B cell (primary cell): ENCODE measurements at regions not wholly inside any gene's neighbourhood (a gene's known extent, or its start where the extent isn't known, plus 50 kb on each side); places are given as distances from the start of the nearest gene placed in this dataset.

Experiments
- ATAC-seq: fragments of 200-7000 bp; cut with Tn5 transposase; one replicate; pipeline ENCODE4 v1.10.0; 2021; ENCODE audit warnings: low read depth, mild to moderate bottlenecking, moderate number of reproducible peaks, moderate library complexity
- CTCF ChIA-PET: fragments of 350-600 bp; sonication (Branson Sonifier 250); formaldehyde crosslinking; loops from one replicate; lab custom pipeline; 2021; ENCODE audit warnings: antibody characterized with exemption, inconsistent platforms; lab: Charles Lee
- POLR2A ChIA-PET: fragments of 350-600 bp; sonication (Branson Sonifier 250); formaldehyde crosslinking; loops from one replicate; lab custom pipeline; 2021; ENCODE audit warnings: antibody characterized with exemption; lab: Charles Lee
- DNase-seq: peaks from one replicate; pipeline ENCODE4 v3.0.0; 2013
- H2AFZ ChIP-seq: 2 replicates; pipeline ENCODE4 v1.6.1; 2012; ENCODE audit warnings: mild to moderate bottlenecking, low read depth, low read length; ENCODE audit not compliant: insufficient read depth, poor library complexity, severe bottlenecking
- H3K27ac ChIP-seq, 2 donors: 1 replicate in 1 of 2; 2 replicates in 1 of 2; pipeline ENCODE4 v1.5.1; 2012 to 2013; ENCODE audit warnings: low read length in 2 of 2, mild to moderate bottlenecking in 2 of 2, moderate library complexity in 1 of 2
- H3K27me3 ChIP-seq, 4 experiments: fragments of 200-600 bp in 1 of 4; sonication (generic) in 1 of 4; replicated peaks in 1 of 4; 1 replicate in 2 of 4; 2 replicates in 2 of 4; pipeline versions ENCODE4 v1.6.1 to v1.7.0; 2013 to 2016; ENCODE audit warnings: low read length in 3 of 4, mild to moderate bottlenecking in 2 of 4, mixed read lengths in 1 of 4, moderate library complexity in 1 of 4; ENCODE audit not compliant: insufficient read depth in 4 of 4, control insufficient read depth in 3 of 4; ENCODE audit errors: control extremely low read depth in 1 of 4
- H3K36me3 ChIP-seq, 2 experiments: replicated peaks in 1 of 2; 1 replicate in 1 of 2; 2 replicates in 1 of 2; pipeline versions ENCODE4 v1.6.1 to v1.7.1; 2013; ENCODE audit warnings: low read length in 1 of 2; ENCODE audit not compliant: insufficient read depth in 2 of 2, control insufficient read depth in 1 of 2; ENCODE audit errors: control extremely low read depth in 1 of 2, extremely low read depth in 1 of 2
- H3K4me1 ChIP-seq, 2 donors: fragments of 200-600 bp in 1 of 2; sonication (generic) in 1 of 2; 1 replicate in 1 of 2; 2 replicates in 1 of 2; pipeline versions ENCODE4 v1.5.1 to v1.6.1; 2013 to 2017; ENCODE audit warnings: low read length in 2 of 2; ENCODE audit not compliant: control insufficient read depth in 2 of 2, insufficient read depth in 2 of 2
- H3K4me2 ChIP-seq: replicated peaks from 2 replicates; pipeline ENCODE3; 2012; ENCODE audit warnings: mild to moderate bottlenecking, low read depth, low read length; ENCODE audit not compliant: poor library complexity, severe bottlenecking
- H3K4me3 ChIP-seq, 5 experiments: fragments of 200-600 bp in 1 of 5; sonication (generic) in 1 of 5; 1 replicate in 3 of 5; 2 replicates in 2 of 5; pipeline versions ENCODE4 v1.5.1 to v1.7.0; 2011 to 2016; ENCODE audit warnings: low read length in 4 of 5, mild to moderate bottlenecking in 4 of 5, low read depth in 2 of 5, control low read depth in 1 of 5, moderate library complexity in 1 of 5; ENCODE audit not compliant: insufficient read depth in 1 of 5; ENCODE audit errors: control extremely low read depth in 1 of 5, extremely low read depth in 1 of 5
- H3K79me2 ChIP-seq: fragments of 200-600 bp; sonication (generic); one replicate; pipeline ENCODE4 v1.6.0; 2016; ENCODE audit warnings: low read length; ENCODE audit not compliant: control insufficient read depth, insufficient read depth
- H3K9ac ChIP-seq: fragments of 200-600 bp; sonication (generic); 2 replicates; pipeline ENCODE4 v1.6.1; 2017; ENCODE audit warnings: mild to moderate bottlenecking, low read length, moderate library complexity
- H3K9me3 ChIP-seq, 3 donors: one replicate each; pipeline versions ENCODE4 v1.6.1 to v1.7.1; 2013; ENCODE audit warnings: low read length in 2 of 3; ENCODE audit not compliant: control insufficient read depth in 2 of 3, insufficient read depth in 1 of 3; ENCODE audit errors: control extremely low read depth in 1 of 3
- H4K20me1 ChIP-seq: 2 replicates; pipeline ENCODE4 v1.6.0; 2012; ENCODE audit warnings: mild to moderate bottlenecking, low read length; ENCODE audit not compliant: insufficient read depth, control insufficient read depth, poor library complexity, severe bottlenecking
- H3K27ac Mint-ChIP-seq: one replicate; pipeline ENCODE4 v1.8.0; 2021; ENCODE audit warnings: mixed read lengths
- H3K27me3 Mint-ChIP-seq: one replicate; pipeline ENCODE4 v1.8.0; 2021; ENCODE audit warnings: mixed read lengths
- H3K4me1 Mint-ChIP-seq: one replicate; pipeline ENCODE4 v1.8.0; 2021; ENCODE audit warnings: mixed read lengths
- H3K4me3 Mint-ChIP-seq: one replicate; pipeline ENCODE4 v1.8.0; 2021; ENCODE audit warnings: mixed read lengths
- H3K9me3 Mint-ChIP-seq: one replicate; pipeline ENCODE4 v1.8.0; 2022; ENCODE audit warnings: mixed read lengths; ENCODE audit not compliant: insufficient read depth
- CTCF ChIP-seq: fragments of 200-600 bp; IDR thresholded peaks from one replicate; pipeline ENCODE4 v1.8.0; 2022; ENCODE audit warnings: antibody characterized with exemption, mild to moderate bottlenecking
- EZH2 ChIP-seq: IDR thresholded peaks from 2 replicates; pipeline ENCODE4 v1.6.1; 2012; ENCODE audit warnings: borderline replicate concordance, low read depth, mild to moderate bottlenecking, moderate library complexity, low read length; ENCODE audit not compliant: insufficient read depth, poor library complexity, severe bottlenecking
- WGBS: methylation state at CpG from one replicate; pipeline ENCODE4 v1.1.5; 2013; ENCODE audit warnings: missing lambda C conversion rate; ENCODE audit not compliant: insufficient coverage; 5-methylcytosine and 5-hydroxymethylcytosine counted together
- intact Hi-C: fragments of 100-400 bp; cut with micrococcal nuclease; formaldehyde crosslinking; loops from one replicate; pipeline ENCODE4 v1.10.0; 2022

DNA sequence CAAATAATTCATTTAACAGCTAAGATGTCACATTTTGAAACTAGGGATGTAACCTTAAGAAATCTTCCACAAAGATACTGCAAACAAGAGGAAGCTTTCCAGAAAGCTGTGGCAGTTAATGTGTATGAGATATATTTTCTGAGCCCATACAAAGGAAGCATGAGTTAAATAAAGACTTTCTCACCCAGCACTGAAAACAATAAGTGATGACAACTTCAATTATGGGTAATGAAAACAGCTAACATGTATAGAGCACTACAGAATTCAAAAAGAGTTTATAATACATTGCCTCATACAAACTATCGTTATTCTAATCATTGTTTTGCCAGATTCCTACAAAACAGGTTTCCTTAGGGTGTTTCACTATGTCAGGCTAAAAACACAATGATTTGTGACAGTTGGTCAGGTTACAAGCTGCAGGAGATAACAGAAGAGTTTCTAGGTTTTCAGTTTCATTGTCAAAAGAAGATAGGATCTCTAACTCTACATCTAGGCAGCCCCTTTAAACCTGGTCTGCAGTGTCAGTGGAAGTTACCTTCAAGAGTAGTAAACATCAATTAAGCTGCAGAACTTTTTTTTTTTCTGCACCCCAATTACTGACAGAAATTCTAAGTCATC, 618.1 kb upstream of the ADGRL3 start:
- Histone ChIP-seq H4K20me1 (no peaks in the 10 kb centered on the region), H3K4me1 (no peaks in the 10 kb centered on the region), H3K4me2 (no peak overlapping the region), H3K9ac (no peak overlapping the region), H3K27me3 (no peaks in the 10 kb centered on the region), H3K4me3 (no peak overlapping the region), H2AFZ (no peak overlapping the region), H3K36me3 (no peaks in the 10 kb centered on the region), H3K79me2 (no peaks in the 10 kb centered on the region), H3K9me3 (no peaks in the 10 kb centered on the region), H3K27ac (no peak overlapping the region)
- ChIA-PET CTCF (no interaction called here), POLR2A (no interaction called here)
- Mint-ChIP-seq H3K4me1 (no peaks in the 10 kb centered on the region), H3K9me3 (peaks cover 3% of the 10 kb centered on the region), H3K27ac (no peak overlapping the region), H3K4me3 (no peak overlapping the region), H3K27me3 (no peaks in the 10 kb centered on the region)
- no peak for ATAC-seq
- no CpG with 5 or more reads among the region's 1 CpG for WGBS
- intact Hi-C loops: no loop called here
- DNase-seq: no peak
- TF ChIP-seq EZH2 (no peak), CTCF (no peak)

- Mint-ChIP-seq H3K9me3 (peaks cover 6% of the 10 kb centered on the region), H3K27me3 (no peaks in the 10 kb centered on the region), H3K27ac (no peak overlapping the region), H3K4me3 (no peak overlapping the region), H3K4me1 (no peaks in the 10 kb centered on the region)
- H3K36me3 ChIP-seq: no peaks in the 10 kb centered on the region
- no peaks in the 10 kb centered on the region for H3K9me3 ChIP-seq
- DNase-seq (no peak), ATAC-seq (no peak)
- no peaks in the 10 kb centered on the region for H4K20me1 ChIP-seq
- H3K79me2 ChIP-seq: no peaks in the 10 kb centered on the region
- CTCF ChIA-PET: no interaction called here
- no peak overlapping the region for H2AFZ ChIP-seq
- TF ChIP-seq CTCF (no peak), EZH2 (no peak)
- H3K4me3 ChIP-seq: no peak overlapping the region
- no peaks in the 10 kb centered on the region for H3K27me3 ChIP-seq
- no peaks in the 10 kb centered on the region for H3K4me1 ChIP-seq
- no peak overlapping the region for H3K27ac ChIP-seq
- WGBS: no CpG with 5 or more reads among the region's 1 CpG
- intact Hi-C loops: no loop called here
- H3K4me2 ChIP-seq: no peak overlapping the region
- POLR2A ChIA-PET: no interaction called here
- no peak overlapping the region for H3K9ac ChIP-seq
These were observed 611.6 kb upstream of the ADGRL3 start for GRCh38 chr4:60588556-60588955.
